IPS-NIHi11 (cell line): ENCODE measurements at regions not wholly inside any gene's neighbourhood (a gene's known extent, or its start where the extent isn't known, plus 50 kb on each side); places are given as distances from the start of the nearest gene placed in this dataset.
A peak's percentile ranks its signal among the peaks of the same experiment; 100 is the strongest.
"Not testable (repeated sequence)": the region's sequence is repeated elsewhere in the genome, so short reads cannot be mapped to it uniquely, and the experiment has no call there.

ENCODE experiments used
- DNase-seq: peaks from one replicate; pipeline ENCODE4 v3.0.0; 2012; ENCODE audit warnings: mixed read lengths, low spot score

GRCh38 chr14:46147452-46147851 lies 504.1 kb downstream of the RPL10L start:
- DNase-seq = no peak

- no peak for DNase-seq
These were observed 504.6 kb downstream of the RPL10L start for GRCh38 chr14:46147024-46147423.

DNA sequence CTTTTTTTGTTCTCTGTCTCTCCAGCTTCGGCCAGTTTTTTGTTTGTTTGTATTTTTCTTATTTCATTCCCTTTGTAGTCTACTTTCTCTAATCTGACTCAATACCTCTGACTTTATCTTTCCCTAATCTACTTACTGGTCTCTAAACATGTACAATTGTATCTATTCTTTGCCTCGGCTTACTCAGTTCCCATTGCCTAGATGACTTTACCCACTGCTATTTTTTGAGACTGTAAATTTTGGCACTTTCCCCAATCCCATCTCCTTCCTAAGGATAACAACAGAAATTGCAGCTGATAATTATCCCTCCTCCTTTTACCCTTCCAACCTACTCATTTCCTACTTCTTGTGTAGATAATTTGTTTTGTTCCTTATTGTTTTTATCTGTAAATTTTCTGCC lies 511.1 kb downstream of the RPL10L start:
- DNase-seq = no peak

- DNase-seq = no peak
These were observed 511.9 kb downstream of the RPL10L start for GRCh38 chr14:46139649-46140048.

GRCh38 chr14:46137786-46138185 lies 513.8 kb downstream of the RPL10L start:
- DNase-seq = no peak

DNA sequence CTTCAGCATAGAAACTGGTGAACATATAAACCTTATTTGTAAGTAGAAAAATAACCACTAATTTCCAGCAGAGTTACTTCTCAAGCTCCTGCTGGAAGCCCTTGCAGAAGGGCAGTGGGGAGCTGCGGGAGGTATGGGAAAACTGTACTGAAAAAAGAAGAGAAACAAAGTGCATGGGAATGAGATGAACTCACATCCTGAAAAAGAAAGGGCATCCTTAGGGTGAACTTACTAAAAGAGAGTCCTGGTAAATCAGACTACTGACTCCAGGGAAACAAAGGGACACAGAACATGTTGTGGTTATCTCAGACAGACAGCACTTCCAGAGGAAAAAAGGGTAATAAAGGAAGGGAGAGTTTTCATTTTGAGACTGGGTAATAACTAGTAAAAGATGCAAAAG lies 515.1 kb downstream of the RPL10L start:
- no peak for DNase-seq

GRCh38 chr14:46108228-46108627 lies 543.4 kb downstream of the RPL10L start:
- DNase-seq = no peak

DNA sequence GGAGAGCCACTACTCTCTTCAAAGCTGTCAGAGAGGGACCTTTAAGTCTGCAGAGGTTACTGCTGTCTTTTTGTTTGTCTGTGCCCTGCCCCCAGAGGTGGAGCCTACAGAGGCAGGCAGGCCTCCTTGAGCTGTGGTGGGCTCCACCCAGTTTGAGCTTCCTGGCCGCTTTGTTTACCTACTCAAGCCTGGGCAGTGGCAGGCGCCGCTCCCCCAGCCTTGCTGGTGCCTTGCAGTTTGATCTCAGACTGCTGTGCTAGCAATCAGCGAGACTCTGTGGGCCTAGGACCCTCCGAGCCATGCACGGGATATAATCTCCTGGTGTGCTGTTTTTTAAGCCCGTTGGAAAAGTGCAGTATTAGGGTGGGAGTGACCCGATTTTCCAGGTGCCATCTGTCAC lies 550.7 kb downstream of the RPL10L start:
- DNase-seq = not testable (repeated sequence)

DNA sequence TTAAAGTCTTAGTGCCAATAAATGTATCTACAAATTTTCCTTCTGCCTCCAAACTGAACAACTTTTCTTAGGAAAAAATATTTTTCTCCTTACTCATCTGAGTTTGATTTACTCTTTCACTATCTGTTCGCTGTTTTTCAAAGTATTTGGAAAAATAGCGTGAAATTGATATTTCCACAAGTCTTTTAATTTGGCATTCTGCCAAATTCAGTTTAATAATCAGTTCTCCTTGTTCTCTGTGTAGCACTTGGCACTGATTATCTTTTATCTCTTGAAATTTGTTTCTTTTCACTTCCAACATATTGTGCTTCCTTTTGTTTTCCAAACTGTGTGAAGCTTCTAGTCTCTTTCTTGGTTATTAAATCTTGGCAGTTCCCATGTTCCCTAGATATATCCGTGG lies 559.8 kb downstream of the RPL10L start:
- no peak for DNase-seq

GRCh38 chr14:46087604-46088003 lies 564.0 kb downstream of the RPL10L start:
- no peak for DNase-seq

DNA sequence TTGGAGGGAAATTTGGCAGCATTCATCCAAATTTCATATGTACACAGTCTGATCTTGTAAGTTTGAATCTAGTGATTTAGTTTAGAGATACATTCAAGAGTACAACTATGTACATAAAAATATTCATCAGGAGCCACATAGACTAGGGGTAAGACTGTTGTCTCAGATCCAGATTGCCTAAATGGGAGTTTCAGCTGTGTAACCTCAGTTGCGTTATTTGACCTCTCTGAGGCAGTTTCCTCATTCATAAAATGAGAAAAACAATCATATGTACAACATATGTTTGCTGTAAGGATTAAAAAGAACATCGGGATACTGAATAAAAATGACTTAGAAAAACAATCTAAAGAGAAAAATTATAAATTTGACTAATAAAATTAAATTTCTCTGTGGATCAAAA lies 577.5 kb downstream of the RPL10L start:
- DNase-seq = no peak

DNA sequence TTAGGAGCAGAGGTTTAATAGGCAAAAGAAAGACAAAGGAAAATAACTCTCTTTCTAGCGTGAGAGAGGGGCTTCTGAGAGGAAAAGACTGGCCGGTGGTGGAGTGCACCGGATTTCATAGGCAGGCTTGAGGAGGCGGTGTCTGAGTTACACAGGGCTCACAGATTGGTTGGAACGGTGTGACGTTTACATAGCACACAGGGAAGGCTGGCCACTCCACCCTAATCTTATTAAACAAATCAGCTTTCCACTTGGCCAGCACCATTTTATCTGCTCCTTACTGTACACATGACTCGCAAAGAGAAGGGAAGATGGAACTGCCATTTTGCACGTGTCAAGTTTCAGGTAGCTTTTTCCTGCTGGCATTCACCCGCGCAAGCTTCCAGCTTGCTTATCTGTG lies 587.7 kb downstream of the RPL10L start:
- DNase-seq = no peak

- DNase-seq = no peak
These were observed 592.5 kb downstream of the RPL10L start for GRCh38 chr14:46058964-46059563.

DNA sequence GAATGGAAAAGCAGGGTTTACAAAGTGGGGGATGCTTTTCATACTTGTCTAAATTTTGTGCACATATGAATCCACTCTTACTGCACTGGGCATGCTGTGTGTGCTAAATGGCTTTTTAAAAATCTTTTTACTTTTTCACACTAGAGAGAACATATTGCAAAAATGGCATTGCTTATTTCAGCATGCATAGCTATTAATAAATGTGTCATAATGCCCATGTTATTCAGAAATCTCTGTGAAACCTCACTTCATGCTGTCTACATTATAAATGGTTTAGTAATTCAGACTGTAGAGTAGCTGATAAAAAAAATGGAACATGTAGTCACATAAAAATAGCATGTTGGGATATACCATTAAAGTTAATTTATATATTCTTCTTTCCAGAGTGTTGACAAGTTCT lies 593.8 kb downstream of the RPL10L start:
- no peak for DNase-seq

DNA sequence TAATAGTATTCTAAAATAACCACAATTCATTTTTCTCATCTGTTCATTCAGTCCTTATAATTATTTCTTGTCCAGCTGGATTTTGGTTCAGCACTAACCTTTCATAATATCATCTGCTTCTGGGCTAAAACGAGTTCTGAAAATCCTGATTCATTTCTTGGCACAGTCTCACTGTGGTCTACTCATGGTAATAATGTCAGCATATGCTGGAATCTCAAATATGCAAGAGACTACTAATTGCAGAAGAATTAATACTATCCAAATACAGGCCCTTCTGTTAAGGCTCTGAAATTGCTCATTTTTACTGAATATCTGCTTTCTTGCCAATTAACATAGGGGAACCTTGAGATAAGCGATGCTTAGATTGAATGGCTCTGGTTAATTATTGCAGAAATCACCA lies 597.1 kb downstream of the RPL10L start:
- no peak for DNase-seq

GRCh38 chr14:46053221-46053620 lies 598.4 kb downstream of the RPL10L start:
- DNase-seq = no peak

DNA sequence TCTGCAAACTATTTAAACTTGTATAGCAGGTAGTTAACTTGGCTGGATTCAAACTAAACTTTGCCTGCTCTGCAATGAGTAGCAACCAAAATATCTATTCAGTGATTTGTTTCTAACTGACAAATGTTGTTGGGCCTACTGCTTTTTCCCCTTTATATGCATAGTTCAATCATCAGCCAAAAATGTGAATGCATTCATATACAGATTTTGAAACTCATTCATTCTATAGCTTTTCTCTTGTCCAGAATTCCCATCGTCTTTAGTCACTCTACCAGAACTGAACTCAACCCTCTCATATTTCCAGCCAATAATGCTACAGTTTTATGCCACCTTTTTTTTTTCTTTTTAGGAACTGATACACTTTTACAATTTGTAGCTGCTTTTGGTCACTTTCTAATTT lies 599.8 kb downstream of the RPL10L start:
- no peak for DNase-seq

GRCh38 chr14:46048127-46048526 lies 603.5 kb downstream of the RPL10L start:
- DNase-seq = peak; percentile 59

- no peak for DNase-seq
These were observed 615.5 kb downstream of the RPL10L start for GRCh38 chr14:46036099-46036498.

DNA sequence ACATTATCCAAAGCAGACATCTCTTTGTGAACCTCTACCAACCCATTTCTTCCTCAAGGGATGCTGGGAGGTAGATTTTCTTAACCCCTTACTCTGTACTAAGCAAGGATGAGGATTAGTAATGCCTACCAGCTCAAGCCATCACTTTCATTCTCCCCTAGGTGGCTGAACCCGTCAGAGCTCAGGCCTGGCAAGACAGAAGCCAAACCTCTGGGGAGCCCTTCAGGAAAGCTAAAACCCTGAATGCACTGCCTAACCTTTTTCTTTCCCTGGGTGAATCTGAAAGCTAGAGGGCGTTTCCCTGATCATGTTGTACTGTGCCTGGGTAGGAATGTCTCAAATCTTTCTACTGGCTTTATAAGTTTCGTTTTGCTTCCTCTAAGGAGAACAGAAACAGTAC lies 617.3 kb downstream of the RPL10L start:
- peak; percentile 9 for DNase-seq

DNA sequence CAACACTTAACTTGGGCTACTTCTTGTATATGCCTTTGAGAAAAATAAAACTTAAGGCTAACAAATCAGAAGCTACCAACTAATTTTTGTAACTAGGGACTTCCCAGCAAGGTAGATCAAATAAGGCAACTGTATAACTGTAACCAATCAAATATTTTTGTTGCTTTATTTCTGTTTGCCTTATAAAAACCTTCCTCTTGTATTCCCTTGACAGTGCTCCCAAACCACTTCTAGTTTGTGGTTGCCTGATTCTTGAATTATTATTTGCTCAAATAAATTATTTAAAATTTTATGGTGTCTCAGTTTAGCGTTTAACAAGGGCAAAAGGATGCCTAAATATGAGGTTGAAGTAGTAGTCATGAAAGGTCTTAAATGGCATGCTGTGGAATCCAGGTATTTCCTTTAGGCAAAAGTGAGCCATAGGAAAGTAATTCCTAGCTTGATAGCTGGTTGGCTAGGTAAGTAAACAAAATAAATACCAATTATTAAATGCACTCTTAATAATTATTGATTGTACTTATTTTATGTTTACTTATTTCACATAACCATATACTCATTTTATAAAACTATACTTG lies 632.6 kb downstream of the RPL10L start:
- no peak for DNase-seq

DNA sequence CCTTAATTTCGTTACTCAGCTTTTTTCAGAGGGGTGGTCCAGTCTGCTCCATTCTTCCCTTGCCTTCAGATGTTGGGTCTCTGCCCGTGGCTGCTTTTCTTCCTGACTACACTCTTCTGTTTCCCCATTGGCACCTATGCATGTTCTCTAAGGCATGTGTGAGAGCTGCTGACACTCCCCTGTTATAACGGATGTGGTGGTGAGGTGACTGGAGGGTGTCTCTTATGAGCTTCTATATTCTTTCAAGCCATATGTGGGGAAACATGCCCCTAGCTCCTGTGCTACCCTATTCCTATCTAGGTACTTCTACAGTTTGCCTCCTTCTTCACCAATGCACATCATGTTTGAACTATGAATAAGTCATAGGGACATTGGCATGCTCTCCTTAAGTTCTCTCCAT lies 643.2 kb downstream of the RPL10L start:
- no peak for DNase-seq

- DNase-seq = no peak
These were observed 653.0 kb downstream of the RPL10L start for GRCh38 chr14:45998554-45998953.

DNA sequence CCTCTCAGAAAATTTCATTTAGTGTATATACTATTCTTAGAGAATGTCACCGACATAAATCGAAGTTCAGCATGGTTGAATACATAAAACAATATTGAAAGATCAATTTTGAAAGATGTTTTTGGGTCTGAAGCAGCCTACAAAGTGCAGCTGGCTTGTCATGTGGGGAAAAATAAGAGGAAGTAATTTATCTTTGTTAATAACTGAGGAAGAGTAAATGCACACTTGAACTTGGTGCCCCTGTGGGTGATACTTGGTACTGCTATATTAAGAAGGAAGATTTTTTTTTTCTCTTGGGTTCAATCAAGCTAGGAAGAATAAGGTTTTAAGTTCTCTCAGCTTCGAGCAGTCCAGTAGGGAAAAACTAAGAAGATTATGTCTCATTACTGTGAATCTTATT lies 661.3 kb downstream of the RPL10L start:
- no peak for DNase-seq
